ENCODE measurements at regions not wholly inside any gene's neighbourhood (a gene's known extent, or its start where the extent isn't known, plus 50 kb on each side); places are given as distances from the start of the nearest gene placed in this dataset.

DNA sequence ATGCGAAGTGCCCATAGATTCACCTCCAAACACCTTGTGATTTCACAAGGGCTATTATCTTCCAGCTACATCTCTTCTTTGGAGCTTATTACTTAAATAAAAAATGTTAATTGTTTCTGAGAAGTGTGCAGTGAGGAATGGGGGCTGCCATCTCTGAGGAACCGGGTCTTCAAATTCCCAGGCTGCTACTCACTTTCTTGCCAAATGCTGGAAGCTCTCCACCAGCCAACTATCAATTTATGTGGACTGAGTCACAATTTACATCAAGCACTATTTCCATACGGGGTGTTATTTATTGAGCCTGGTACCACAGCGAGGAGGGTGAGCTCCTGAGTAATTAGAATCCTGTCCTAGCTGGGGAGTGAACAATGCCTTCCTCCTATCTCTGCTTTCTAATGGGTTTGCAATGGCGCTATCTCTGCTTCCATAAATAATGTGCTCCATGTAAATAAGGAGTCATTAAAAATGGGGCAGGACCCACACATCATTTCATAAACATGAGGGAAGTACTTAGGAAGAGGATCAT is 898.3 kb downstream of the VRK1 start:
- DNase-seq (ENCODE audit: missing footprints) (no peak), ATAC-seq (no peak)
- intact Hi-C loops (cut with DNase I) = no loop called here

- intact Hi-C loops (cut with DNase I) = no loop called here
- DNase-seq (ENCODE audit: missing footprints) (no peak), ATAC-seq (no peak)
These were observed 900.6 kb downstream of the VRK1 start for GRCh38 chr14:97697772-97698171.

- intact Hi-C loops (cut with DNase I) = no loop called here
- DNase-seq (ENCODE audit: missing footprints) = no peak
- no peak for ATAC-seq
These were observed 901.8 kb downstream of the VRK1 start for GRCh38 chr14:97699026-97699425.

DNA sequence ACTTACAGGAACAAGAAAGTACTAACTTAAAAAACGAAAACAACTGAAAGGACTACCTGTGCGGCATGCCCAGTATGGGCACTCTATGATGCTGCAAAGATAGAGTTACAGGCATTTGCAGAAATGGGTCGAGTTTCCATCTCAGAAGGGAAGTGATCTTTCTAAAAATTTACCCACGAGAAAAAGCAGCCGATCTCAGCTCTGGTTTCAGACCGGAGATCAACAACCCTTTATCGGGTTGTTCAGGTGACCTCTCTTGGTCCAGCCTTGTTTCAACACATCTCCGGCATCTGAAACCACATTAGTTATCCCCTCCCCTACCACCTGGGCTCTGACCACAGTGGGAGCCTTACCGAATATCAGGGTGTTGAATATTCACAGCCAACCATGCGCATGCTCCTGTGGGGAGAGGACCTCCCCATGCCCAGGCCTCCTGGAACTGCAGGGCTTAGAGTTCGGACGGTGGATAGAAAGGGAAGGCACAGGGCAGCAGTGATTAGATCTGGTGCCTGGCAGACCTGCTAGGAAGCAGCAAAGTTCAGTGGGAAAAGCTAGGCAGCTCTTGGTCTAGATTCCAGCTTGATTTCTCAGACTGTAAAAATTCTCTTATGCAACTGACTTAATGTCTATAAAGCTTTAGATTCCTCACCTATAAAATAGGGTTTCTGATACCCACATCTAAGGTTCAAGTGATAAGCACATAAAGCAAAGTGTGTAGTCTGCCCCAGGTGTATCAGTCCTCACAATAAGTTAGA is 906.0 kb downstream of the VRK1 start:
- DNase-seq (ENCODE audit: missing footprints) (no peak), ATAC-seq (no peak)
- intact Hi-C loops (cut with DNase I) = no loop called here

- intact Hi-C loops (cut with DNase I) = no loop called here
- no peak for ATAC-seq
These were observed 907.2 kb downstream of the VRK1 start for GRCh38 chr14:97704316-97704885.

GRCh38 chr14:97705107-97705506 is 907.9 kb downstream of the VRK1 start:
- ATAC-seq (no peak), DNase-seq (ENCODE audit: missing footprints) (no peak)
- intact Hi-C loops (cut with DNase I) = no loop called here

More at GRCh38 chr14:97704316-97704885, 907.2 kb downstream of the VRK1 start:
- DNase-seq (ENCODE audit: missing footprints) = no peak

DNA sequence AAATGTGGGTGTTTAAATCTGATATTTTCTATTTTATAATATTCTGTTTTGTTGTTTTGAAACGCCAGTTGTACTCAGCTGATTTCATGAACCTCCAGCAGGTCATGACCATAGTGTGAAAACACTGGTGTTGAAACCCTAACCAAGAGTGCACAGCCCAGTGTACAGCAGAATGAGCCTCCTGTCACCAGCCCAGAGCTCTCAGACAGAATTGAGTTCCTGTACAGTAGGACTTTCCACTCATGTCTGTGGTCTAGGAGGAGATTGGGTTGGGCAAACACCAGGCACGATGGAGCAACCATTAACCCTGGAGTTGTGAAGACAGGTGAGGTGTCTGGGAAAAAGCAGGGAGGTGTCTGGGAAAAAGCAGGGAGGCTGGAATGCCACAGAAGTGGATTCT is 908.8 kb downstream of the VRK1 start:
- intact Hi-C loops (cut with DNase I) = no loop called here
- no peak for ATAC-seq
- DNase-seq (ENCODE audit: missing footprints) = no peak

DNA sequence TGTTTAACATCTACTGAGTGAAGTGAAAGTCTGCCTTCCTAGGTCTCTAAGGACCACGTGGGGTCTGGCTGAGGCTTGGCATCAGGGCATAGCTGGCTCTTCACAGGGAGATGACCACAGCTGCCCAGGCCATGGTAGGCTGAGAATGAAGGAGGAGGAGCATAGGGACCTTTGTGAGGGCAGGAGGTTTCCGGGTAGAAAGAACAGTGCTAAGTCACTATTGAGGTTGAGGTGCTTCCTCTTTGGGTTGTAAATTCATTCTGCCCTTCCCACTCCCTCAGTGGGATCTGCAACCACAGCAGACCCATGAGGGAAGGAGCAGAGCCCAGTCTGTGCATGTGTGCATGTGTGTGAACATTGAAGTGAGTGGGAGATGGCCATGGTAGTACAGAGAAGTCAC is 909.6 kb downstream of the VRK1 start:
- ATAC-seq = no peak
- intact Hi-C loops (cut with DNase I) = no loop called here

DNA sequence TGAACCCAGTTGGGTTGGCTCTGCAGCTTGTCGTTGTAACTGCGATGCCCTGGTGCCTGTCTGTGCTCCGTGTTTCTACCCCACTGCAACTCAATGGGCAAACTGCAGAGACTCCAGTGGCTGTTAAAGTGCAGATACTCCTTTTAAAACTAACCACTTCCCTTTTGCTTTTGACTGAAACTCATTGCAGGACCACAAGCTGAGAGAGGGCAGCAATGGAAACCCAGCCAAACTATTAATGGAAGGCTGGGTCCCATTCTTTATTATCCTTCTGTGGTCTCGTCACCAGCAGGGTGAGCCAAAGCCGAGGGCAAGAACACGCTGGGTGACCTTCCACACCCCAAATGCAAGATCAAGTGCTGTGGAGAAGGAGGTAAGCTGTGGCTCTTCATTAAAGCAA is 910.4 kb downstream of the VRK1 start:
- intact Hi-C loops (cut with DNase I) = no loop called here
- ATAC-seq = no peak

More for the DNA sequence above, 909.6 kb downstream of the VRK1 start:
- DNase-seq (ENCODE audit: missing footprints) = no peak

DNA sequence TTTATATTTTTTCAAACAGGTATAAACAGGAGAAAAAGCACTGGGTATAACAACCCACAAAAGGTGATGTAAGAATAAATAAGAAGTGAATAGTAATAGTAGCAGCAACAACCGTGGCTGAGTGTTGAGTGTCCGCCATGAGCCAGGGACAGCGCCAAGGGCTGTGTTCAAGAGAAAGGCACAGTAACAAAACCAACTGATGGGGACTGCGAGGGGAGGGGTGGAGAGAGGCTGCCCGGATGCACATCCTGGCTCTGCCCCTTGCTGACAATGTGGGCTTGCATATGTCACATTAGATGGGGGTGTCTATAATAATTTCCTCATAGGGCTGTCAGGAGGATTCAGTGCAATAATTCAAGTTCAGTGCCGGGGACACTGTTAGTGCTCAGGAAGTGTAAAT is 912.4 kb downstream of the VRK1 start:
- ATAC-seq = no peak
- intact Hi-C loops (cut with DNase I) = no loop called here

More for the DNA sequence above, 910.4 kb downstream of the VRK1 start:
- no peak for DNase-seq (ENCODE audit: missing footprints)

GRCh38 chr14:97710726-97711125 is 913.5 kb downstream of the VRK1 start:
- intact Hi-C loops (cut with DNase I) = no loop called here
- ATAC-seq (no peak), DNase-seq (ENCODE audit: missing footprints) (no peak)

More for the DNA sequence above, 912.4 kb downstream of the VRK1 start:
- no peak for DNase-seq (ENCODE audit: missing footprints)

GRCh38 chr14:97712471-97712870 is 915.3 kb downstream of the VRK1 start:
- ATAC-seq (no peak), DNase-seq (ENCODE audit: missing footprints) (no peak)
- intact Hi-C loops (cut with DNase I) = no loop called here

DNA sequence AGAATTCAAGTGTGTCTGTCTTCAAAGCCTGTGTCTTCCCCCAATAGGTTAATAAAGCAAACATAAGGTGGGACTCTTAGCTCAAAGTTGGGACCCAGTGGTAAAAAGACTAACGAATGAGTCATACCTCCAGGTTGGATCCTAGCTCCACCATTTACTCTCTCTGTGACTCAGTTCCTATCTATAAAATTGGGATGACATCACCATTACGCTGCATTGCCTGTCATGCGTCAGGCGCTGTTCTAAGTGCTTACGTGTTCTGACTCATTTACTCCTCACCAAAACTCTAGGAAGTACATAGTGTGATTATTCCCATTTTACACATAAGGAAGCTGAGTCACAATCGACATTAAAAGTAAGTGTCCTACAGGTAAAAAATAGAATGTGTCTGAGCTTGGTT is 915.8 kb downstream of the VRK1 start:
- ATAC-seq (no peak), DNase-seq (ENCODE audit: missing footprints) (no peak)
- intact Hi-C loops (cut with DNase I) = no loop called here

GRCh38 chr14:97718886-97719442 is 921.8 kb downstream of the VRK1 start:
- ATAC-seq (no peak), DNase-seq (ENCODE audit: missing footprints) (no peak)

DNA sequence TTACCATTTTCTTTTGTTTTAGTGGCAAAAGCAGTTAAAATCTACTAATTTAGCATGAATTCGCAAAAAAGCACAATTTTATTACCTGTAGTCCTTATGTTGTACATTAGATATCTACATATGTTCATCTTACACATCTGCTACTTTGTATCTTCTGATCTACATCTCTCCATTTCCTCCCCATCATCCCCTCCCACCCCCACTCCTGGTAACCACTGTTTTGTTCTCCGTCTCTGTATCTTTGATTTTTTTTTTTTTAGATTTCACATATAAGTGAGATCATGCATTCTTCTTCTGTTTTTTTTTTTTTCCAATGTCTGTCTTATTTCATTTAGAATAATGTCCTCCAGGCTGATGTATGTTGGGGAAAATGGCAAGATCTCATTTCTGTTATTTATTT is 922.7 kb downstream of the VRK1 start:
- intact Hi-C loops (cut with DNase I) = no loop called here
- no peak for DNase-seq (ENCODE audit: missing footprints)
- no peak for ATAC-seq

More at GRCh38 chr14:97718886-97719442, 921.8 kb downstream of the VRK1 start:
- intact Hi-C loops (cut with DNase I) = no loop called here

GRCh38 chr14:97723351-97723750 is 926.2 kb downstream of the VRK1 start:
- DNase-seq (ENCODE audit: missing footprints) = no peak
- intact Hi-C loops (cut with DNase I) = no loop called here
- no peak for ATAC-seq

GRCh38 chr14:97723819-97724218 is 926.6 kb downstream of the VRK1 start:
- DNase-seq (ENCODE audit: missing footprints) (no peak), ATAC-seq (no peak)
- intact Hi-C loops (cut with DNase I) = no loop called here

GRCh38 chr14:97724265-97724731 is 927.1 kb downstream of the VRK1 start:
- no peak for ATAC-seq
- no peak for DNase-seq (ENCODE audit: missing footprints)
- intact Hi-C loops (cut with DNase I) = no loop called here

- no peak for ATAC-seq
- intact Hi-C loops (cut with DNase I) = no loop called here
- no peak for DNase-seq (ENCODE audit: missing footprints)
These were observed 929.5 kb downstream of the VRK1 start for GRCh38 chr14:97726676-97727075.

DNA sequence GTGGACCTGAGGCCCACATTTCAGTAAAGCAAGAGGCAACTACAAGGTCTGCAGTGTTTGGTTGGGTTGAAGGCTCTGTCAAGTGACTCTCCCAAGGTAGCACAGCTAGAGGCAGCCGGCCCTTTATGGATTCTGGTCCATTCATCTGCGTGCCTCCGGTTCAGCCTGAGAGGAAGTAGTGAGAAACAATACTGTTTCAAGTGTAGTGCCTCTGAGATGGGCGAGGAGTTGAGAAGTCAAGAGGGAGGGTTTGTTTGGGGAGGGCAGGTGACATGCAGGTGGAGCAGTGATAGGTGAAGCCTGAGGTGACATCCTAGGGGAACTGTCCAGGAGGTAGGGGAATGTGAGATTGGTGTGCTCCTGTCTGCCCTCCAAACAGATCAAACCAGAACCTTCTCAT is 933.5 kb downstream of the VRK1 start:
- no peak for ATAC-seq
- intact Hi-C loops (cut with DNase I) = no loop called here

More for the DNA sequence above, 933.5 kb downstream of the VRK1 start:
- no peak for DNase-seq (ENCODE audit: missing footprints)

Data from Right ventricle myocardium inferior (tissue), 1 donor.